AG09319 (cell line): ENCODE measurements at regions not wholly inside any gene's neighbourhood (a gene's known extent, or its start where the extent isn't known, plus 50 kb on each side); places are given as distances from the start of the nearest gene placed in this dataset.

ENCODE experiments used
- DNase-seq: peaks from one replicate; pipeline ENCODE4 v3.0.0-alpha.2; 2010; ENCODE audit warnings: low read depth; ENCODE audit errors: extremely low read depth
- CTCF ChIP-seq: IDR thresholded peaks from 2 replicates; pipeline ENCODE4 v1.5.1; 2011; ENCODE audit warnings: low read depth, mild to moderate bottlenecking, inconsistent platforms, low read length, moderate library complexity

DNA sequence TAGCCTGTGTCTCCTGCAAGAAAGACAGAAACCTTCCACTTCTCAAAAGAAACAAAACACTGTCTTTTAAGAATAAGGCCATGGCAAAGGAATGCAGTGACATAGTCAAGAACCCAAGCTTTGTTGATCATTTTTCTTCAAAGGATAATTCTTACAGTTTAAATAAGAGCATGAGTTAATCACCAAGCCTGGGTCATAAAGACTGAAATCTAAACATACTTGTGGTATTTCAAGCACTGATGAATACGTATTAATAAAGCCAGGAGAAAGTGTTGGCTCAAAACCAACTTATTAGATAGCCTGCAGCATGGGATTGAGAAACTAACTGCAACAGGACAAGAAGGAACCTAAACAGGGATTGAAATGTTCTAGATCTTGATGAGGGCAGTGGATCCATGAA is 143.3 kb upstream of the MTNR1B start:
- no peak for DNase-seq
- no peak for TF ChIP-seq CTCF

- no peak for TF ChIP-seq CTCF
- no peak for DNase-seq
Observed at GRCh38 chr11:92826603-92827002, 142.8 kb upstream of the MTNR1B start.

GRCh38 chr11:92827132-92827531 is 142.3 kb upstream of the MTNR1B start:
- DNase-seq, result no peak
- no peak for TF ChIP-seq CTCF

DNA sequence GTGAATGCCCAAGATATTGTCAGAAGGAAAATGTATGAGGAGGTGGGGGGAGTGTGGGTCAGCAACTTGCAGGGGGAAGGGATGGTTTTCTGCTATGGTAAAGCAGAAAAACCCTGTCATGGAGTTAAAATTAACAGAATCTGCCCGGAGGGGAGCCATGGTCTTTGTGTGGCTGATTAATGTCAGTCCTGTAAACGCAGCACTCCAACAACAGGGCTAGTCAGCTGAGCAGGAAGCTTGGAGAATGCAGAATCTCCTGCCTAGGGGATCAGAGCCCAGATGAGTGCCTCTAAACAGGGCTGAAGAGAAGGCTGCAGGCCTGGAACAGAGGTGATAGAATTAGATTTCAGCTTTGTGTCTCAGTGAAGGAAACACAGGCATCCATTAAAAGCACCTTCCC is 140.9 kb upstream of the MTNR1B start:
- no peak for TF ChIP-seq CTCF
- DNase-seq, result no peak

- no peak for DNase-seq
- no peak for TF ChIP-seq CTCF
Observed at GRCh38 chr11:92829121-92829520, 140.3 kb upstream of the MTNR1B start.

- TF ChIP-seq CTCF, result no peak
- no peak for DNase-seq
Observed at GRCh38 chr11:92829671-92830070, 139.8 kb upstream of the MTNR1B start.

DNA sequence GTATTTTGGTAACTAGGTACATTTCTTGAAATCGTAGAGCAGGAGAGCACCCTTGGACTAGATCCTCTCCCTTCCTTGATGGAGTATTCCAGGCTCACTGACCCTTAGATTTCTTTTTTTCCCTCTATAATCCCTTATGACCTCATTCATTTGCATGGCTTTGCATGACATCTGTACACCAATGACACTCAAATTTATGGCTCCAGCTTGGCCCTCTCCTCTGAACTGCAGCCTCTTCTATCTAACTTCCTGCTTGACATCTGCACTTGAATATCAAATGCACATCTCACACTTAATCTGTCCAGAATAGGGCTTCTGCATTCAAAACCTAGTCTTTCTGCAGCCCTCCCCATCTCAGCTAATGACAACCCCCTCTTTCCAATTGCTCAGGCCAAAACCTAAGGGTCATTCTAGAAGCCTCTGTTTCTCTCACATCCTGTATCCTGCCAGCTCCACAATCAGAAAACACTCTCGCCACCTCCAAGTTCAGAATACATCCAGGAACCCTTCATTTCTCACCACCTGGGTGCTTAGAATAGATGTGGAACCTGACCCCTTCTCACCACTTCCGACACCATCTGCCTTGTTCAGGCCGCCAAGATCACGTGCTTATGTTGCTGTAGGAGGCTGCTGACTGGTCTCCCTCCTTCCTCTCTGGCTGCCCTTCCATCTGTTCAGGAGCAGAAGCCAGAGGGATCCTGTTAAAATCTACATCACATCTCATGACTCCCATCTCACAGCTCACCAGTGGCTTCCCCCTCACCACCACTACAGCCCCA is 138.9 kb upstream of the MTNR1B start:
- no peak for DNase-seq
- TF ChIP-seq CTCF, result no peak
